Fibroblast of peridontal ligament (primary cell): ENCODE measurements at regions not wholly inside any gene's neighbourhood (a gene's known extent, or its start where the extent isn't known, plus 50 kb on each side); places are given as distances from the start of the nearest gene placed in this dataset.

Experiments
- DNase-seq: peaks from one replicate; pipeline ENCODE4 v3.0.0-alpha.2; 2010; ENCODE audit errors: extremely low read depth

GRCh38 chr9:17894501-17895160 lies 315.8 kb downstream of the SH3GL2 start:
- DNase-seq: no peak

GRCh38 chr9:17900606-17901005 lies 321.7 kb downstream of the SH3GL2 start:
- DNase-seq: no peak

- no peak for DNase-seq
Measured at GRCh38 chr9:17905366-17905765, 326.5 kb downstream of the SH3GL2 start.

- DNase-seq: no peak
Measured at GRCh38 chr9:17905781-17906175, 326.9 kb downstream of the SH3GL2 start.

GRCh38 chr9:17906176-17906840 lies 327.4 kb downstream of the SH3GL2 start:
- no peak for DNase-seq

GRCh38 chr9:17906841-17907778 lies 328.2 kb downstream of the SH3GL2 start:
- DNase-seq: no peak

GRCh38 chr9:17907779-17908508 lies 329.1 kb downstream of the SH3GL2 start:
- DNase-seq: no peak

GRCh38 chr9:17926246-17926645 lies 347.4 kb downstream of the SH3GL2 start:
- DNase-seq: no peak

- no peak for DNase-seq
Measured at GRCh38 chr9:17927616-17928015, 348.8 kb downstream of the SH3GL2 start.

- no peak for DNase-seq
Measured at GRCh38 chr9:17928228-17928627, 349.4 kb downstream of the SH3GL2 start.

- no peak for DNase-seq
Measured at GRCh38 chr9:17928768-17929167, 349.9 kb downstream of the SH3GL2 start.

GRCh38 chr9:17929506-17929905 lies 350.6 kb downstream of the SH3GL2 start:
- DNase-seq: no peak

- no peak for DNase-seq
Measured at GRCh38 chr9:17930071-17930470, 351.2 kb downstream of the SH3GL2 start.

GRCh38 chr9:17936365-17936764 lies 357.5 kb downstream of the SH3GL2 start:
- DNase-seq: no peak

GRCh38 chr9:17938035-17938655 lies 359.3 kb downstream of the SH3GL2 start:
- DNase-seq: no peak

GRCh38 chr9:17942498-17942897 lies 363.6 kb downstream of the SH3GL2 start:
- no peak for DNase-seq

GRCh38 chr9:17955409-17955808 lies 376.5 kb downstream of the SH3GL2 start:
- DNase-seq: no peak

- DNase-seq: no peak
Measured at GRCh38 chr9:17958363-17958762, 379.5 kb downstream of the SH3GL2 start.

GRCh38 chr9:17962747-17963146 lies 383.9 kb downstream of the SH3GL2 start:
- no peak for DNase-seq

- DNase-seq: no peak
Measured at GRCh38 chr9:17963498-17963897, 384.6 kb downstream of the SH3GL2 start.

- no peak for DNase-seq
Measured at GRCh38 chr9:17967731-17968130, 388.9 kb downstream of the SH3GL2 start.
